Endothelial cell of umbilical vein (primary cell): ENCODE measurements at regions not wholly inside any gene's neighbourhood (a gene's known extent, or its start where the extent isn't known, plus 50 kb on each side); places are given as distances from the start of the nearest gene placed in this dataset.

Experiments used
- BruUV-seq: library from RNA; stranded (reverse); fragments of 400-500 nt; replicated peaks from 2 replicates; lab custom pipeline; 2021; lab: Mats Ljungman, UMichigan
- CTCF ChIA-PET: fragments of 300-600, 350-600 bp; sonication (Branson Sonifier 250); formaldehyde crosslinking; loops from one replicate; lab custom pipeline; 2021; ENCODE audit warnings: antibody characterized with exemption, inconsistent platforms; lab: Charles Lee
- POLR2A ChIA-PET: fragments of 300-600, 350-600 bp; sonication (Branson Sonifier 250); formaldehyde crosslinking; loops from one replicate; lab custom pipeline; 2021; ENCODE audit warnings: antibody characterized with exemption, inconsistent platforms; lab: Charles Lee
- DNase-seq: peaks from one replicate; pipeline ENCODE4 v3.0.0-alpha.2; 2011; ENCODE audit warnings: low read depth, low spot score
- FAIRE-seq: peaks from 2 replicates; lab custom pipeline; 2011; peaks lifted over from hg19 to GRCh38; lab: Jason Lieb, UNC
- H2AFZ ChIP-seq: 2 replicates; pipeline ENCODE4 v1.6.0; 2012; ENCODE audit warnings: low read depth, low read length, control low read depth, inconsistent platforms
- H3K27ac ChIP-seq: 2 replicates; pipeline ENCODE4 v1.5.1; 2011; ENCODE audit warnings: low read depth, mild to moderate bottlenecking, control low read depth, low read length, moderate library complexity; ENCODE audit not compliant: insufficient read depth
- H3K27me3 ChIP-seq, 2 experiments: 2 replicates each; pipeline versions ENCODE4 v1.6.0 to v1.6.1; 2011; ENCODE audit warnings: low read length in 2 of 2, mixed read lengths in 1 of 2; ENCODE audit not compliant: control insufficient read depth in 2 of 2, insufficient read depth in 2 of 2
- H3K36me3 ChIP-seq, 2 experiments: 2 replicates in 1 of 2; 3 replicates in 1 of 2; pipeline ENCODE4 v1.5.1; 2011; ENCODE audit warnings: low read length in 2 of 2, mild to moderate bottlenecking in 1 of 2, moderate library complexity in 1 of 2; ENCODE audit not compliant: control insufficient read depth in 2 of 2, insufficient read depth in 2 of 2; ENCODE audit errors: extremely low read depth in 1 of 2
- H3K4me1 ChIP-seq: 3 replicates; pipeline ENCODE4 v1.5.1; 2011; ENCODE audit warnings: mild to moderate bottlenecking, low read length; ENCODE audit not compliant: control insufficient read depth, insufficient read depth; ENCODE audit errors: extremely low read depth
- H3K4me2 ChIP-seq: 2 replicates; pipeline ENCODE4 v1.6.1; 2011; ENCODE audit warnings: low read length, control low read depth, mixed read lengths; ENCODE audit not compliant: insufficient read depth
- H3K4me3 ChIP-seq, 3 experiments: fragments of 200-600 bp in 1 of 3; sonication (generic), shearing (Covaris generic) in 1 of 3; replicated peaks in 1 of 3; 2 replicates each; pipeline ENCODE4 v1.5.1; 2011 to 2016; ENCODE audit warnings: control low read depth in 3 of 3, low read length in 3 of 3, mild to moderate bottlenecking in 2 of 3, inconsistent platforms in 1 of 3, low read depth in 1 of 3, moderate library complexity in 1 of 3; ENCODE audit not compliant: insufficient read depth in 1 of 3
- H3K79me2 ChIP-seq: 2 replicates; pipeline ENCODE4 v1.6.0; 2012; ENCODE audit warnings: low read length, inconsistent platforms; ENCODE audit not compliant: control insufficient read depth, insufficient read depth
- H3K9ac ChIP-seq: replicated peaks from 2 replicates; pipeline ENCODE3; 2011; ENCODE audit warnings: low read length, control low read depth; ENCODE audit not compliant: insufficient read depth; ENCODE audit errors: extremely low read depth
- H3K9me1 ChIP-seq: replicated peaks from 3 replicates; pipeline ENCODE4 v1.6.0; 2011; ENCODE audit warnings: mild to moderate bottlenecking, low read length; ENCODE audit not compliant: control insufficient read depth, insufficient read depth; ENCODE audit errors: extremely low read depth
- H3K9me3 ChIP-seq: replicated peaks from 2 replicates; pipeline ENCODE4 v1.5.1; 2012; ENCODE audit warnings: low read length, inconsistent platforms; ENCODE audit not compliant: control insufficient read depth, insufficient read depth
- H4K20me1 ChIP-seq: replicated peaks from 2 replicates; pipeline ENCODE3; 2011; ENCODE audit warnings: mild to moderate bottlenecking, low read length; ENCODE audit not compliant: control insufficient read depth, insufficient read depth; ENCODE audit errors: extremely low read depth
- EZH2 ChIP-seq: IDR thresholded peaks from 2 replicates; pipeline ENCODE4 v1.6.1; 2012; ENCODE audit warnings: borderline replicate concordance, low read depth, mild to moderate bottlenecking, moderate library complexity, low read length, inconsistent platforms; ENCODE audit not compliant: severe bottlenecking
- FOS ChIP-seq: IDR thresholded peaks from 2 replicates; pipeline ENCODE4 v1.6.1; 2011; ENCODE audit warnings: mild to moderate bottlenecking, low read length, moderate library complexity, borderline replicate concordance; ENCODE audit not compliant: insufficient read depth
- GATA2 ChIP-seq: IDR thresholded peaks from 2 replicates; pipeline ENCODE4 v1.7.0; 2011; ENCODE audit warnings: low read depth, mild to moderate bottlenecking, moderate library complexity, mixed read lengths, low read length; ENCODE audit not compliant: insufficient read length, insufficient read depth
- JUN ChIP-seq: IDR thresholded peaks from 2 replicates; pipeline ENCODE4 v1.6.1; 2011; ENCODE audit warnings: borderline replicate concordance, low read depth; ENCODE audit not compliant: insufficient read length, insufficient read depth
- MYC ChIP-seq: IDR thresholded peaks from one replicate; pipeline ENCODE4 v1.6.1; 2011; ENCODE audit warnings: mild to moderate bottlenecking, low read depth, low read length
- POLR2A ChIP-seq: IDR thresholded peaks from 2 replicates; pipeline ENCODE4 v1.6.1; 2012; ENCODE audit warnings: low read depth, mild to moderate bottlenecking, control low read depth, low read length
- POLR2AphosphoS5 ChIP-seq: IDR thresholded peaks from 2 replicates; pipeline ENCODE4 v1.6.1; 2012; ENCODE audit warnings: low read depth, mild to moderate bottlenecking, control low read depth, low read length, moderate library complexity; ENCODE audit not compliant: insufficient read depth
- dilution Hi-C: fragments of 300-500 bp; cut with MboI; formaldehyde crosslinking; loops from one replicate; pipeline ENCODE4 v1.15.0; 2019; ENCODE audit warnings: low sequenced_read_pairs; ENCODE audit not compliant: extremely low pct_ligation_motif_present
- intact Hi-C: fragments of 100-400 bp; cut with micrococcal nuclease; formaldehyde crosslinking; loops from one replicate; pipeline ENCODE4 v1.10.0; 2022
- TF ChIP-seq, protein P1 (sequence below), 2 donors: IDR thresholded peaks; 1 replicate in 1 of 2; 2 replicates in 1 of 2; pipeline ENCODE4 v1.5.1; 2011; ENCODE audit warnings: low read length in 2 of 2, mild to moderate bottlenecking in 2 of 2, moderate library complexity in 2 of 2, control low read depth in 1 of 2, inconsistent platforms in 1 of 2, low read depth in 1 of 2; ENCODE audit not compliant: insufficient read depth in 1 of 2; ENCODE audit errors: extremely low read depth in 1 of 2
- TF ChIP-seq, protein P2 (sequence below): IDR thresholded peaks from 2 replicates; pipeline ENCODE4 v1.6.1; 2011; ENCODE audit not compliant: insufficient read depth, insufficient read length

DNA sequence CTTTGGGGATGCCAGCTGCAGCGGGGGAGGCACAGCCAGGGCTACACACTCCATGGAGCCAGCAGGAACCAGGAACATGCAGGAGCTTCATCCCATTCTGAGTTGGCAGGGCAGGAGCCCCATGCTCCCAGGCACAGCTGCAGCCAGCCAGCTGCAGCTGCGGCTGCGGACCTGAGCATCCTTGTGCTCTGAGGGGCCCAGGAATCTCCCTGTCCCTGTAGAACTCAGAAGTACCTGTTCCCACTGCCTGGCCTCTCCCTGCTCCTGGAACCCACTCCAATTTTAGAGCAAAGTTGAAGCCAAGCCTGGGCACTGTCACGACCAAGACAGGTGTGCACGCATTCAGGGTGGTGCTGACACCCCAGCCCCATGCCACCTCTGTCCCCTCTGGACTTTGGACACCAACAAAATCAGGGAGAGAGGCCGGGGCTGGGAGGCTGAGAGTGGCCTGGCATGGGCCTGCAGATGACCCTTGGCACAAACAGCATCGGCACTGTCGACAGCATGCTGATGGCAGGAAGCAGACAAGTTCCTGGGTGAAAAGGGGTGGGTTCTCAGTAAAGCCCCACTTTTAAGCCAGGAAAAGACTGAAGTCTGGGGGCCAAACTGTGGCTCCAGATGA, 257.3 kb upstream of the LRFN5 start:
- H3K9ac ChIP-seq: no peak overlapping the region
- H3K27me3 ChIP-seq: no peaks in the 10 kb centered on the region
- H3K4me1 ChIP-seq: no peaks in the 10 kb centered on the region
- dilution Hi-C loops: no loop called here
- TF ChIP-seq JUN (no peak), MYC (no peak), POLR2A (no peak), FOS (no peak), POLR2AphosphoS5 (no peak), GATA2 (no peak), EZH2 (no peak)
- TF ChIP-seq, protein P1, sequence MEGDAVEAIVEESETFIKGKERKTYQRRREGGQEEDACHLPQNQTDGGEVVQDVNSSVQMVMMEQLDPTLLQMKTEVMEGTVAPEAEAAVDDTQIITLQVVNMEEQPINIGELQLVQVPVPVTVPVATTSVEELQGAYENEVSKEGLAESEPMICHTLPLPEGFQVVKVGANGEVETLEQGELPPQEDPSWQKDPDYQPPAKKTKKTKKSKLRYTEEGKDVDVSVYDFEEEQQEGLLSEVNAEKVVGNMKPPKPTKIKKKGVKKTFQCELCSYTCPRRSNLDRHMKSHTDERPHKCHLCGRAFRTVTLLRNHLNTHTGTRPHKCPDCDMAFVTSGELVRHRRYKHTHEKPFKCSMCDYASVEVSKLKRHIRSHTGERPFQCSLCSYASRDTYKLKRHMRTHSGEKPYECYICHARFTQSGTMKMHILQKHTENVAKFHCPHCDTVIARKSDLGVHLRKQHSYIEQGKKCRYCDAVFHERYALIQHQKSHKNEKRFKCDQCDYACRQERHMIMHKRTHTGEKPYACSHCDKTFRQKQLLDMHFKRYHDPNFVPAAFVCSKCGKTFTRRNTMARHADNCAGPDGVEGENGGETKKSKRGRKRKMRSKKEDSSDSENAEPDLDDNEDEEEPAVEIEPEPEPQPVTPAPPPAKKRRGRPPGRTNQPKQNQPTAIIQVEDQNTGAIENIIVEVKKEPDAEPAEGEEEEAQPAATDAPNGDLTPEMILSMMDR (IDR thresholded peaks at IDR 0.05; ENCODE audit: extremely low read depth in 1 of 2, insufficient read depth in 1 of 2, low read depth in 1 of 2, low read length in 2 of 2): no peak
- TF ChIP-seq, protein P2, sequence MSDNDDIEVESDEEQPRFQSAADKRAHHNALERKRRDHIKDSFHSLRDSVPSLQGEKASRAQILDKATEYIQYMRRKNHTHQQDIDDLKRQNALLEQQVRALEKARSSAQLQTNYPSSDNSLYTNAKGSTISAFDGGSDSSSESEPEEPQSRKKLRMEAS: no peak
- no peak overlapping the region for H2AFZ ChIP-seq
- no peak for DNase-seq
- no peaks in the 10 kb centered on the region for H3K36me3 ChIP-seq
- H3K9me1 ChIP-seq: no peaks in the 10 kb centered on the region
- ChIA-PET CTCF (no interaction called here), POLR2A (no interaction called here)
- H3K9me3 ChIP-seq: peaks cover 5% of the 10 kb centered on the region
- intact Hi-C loops: no loop called here
- FAIRE-seq: no peak
- no peak overlapping the region for H3K4me2 ChIP-seq
- no peaks in the 10 kb centered on the region for H3K79me2 ChIP-seq
- H3K27ac ChIP-seq: no peak overlapping the region
- H4K20me1 ChIP-seq: no peaks in the 10 kb centered on the region
- H3K4me3 ChIP-seq: no peak overlapping the region
- no TSS peak for BruUV-seq
